ENCODE measurements at regions not wholly inside any gene's neighbourhood (a gene's known extent, or its start where the extent isn't known, plus 50 kb on each side); places are given as distances from the start of the nearest gene placed in this dataset.

GRCh38 chr11:15451713-15452112 lies 337.0 kb downstream of the INSC start:
- H3K4me3 ChIP-seq (ENCODE audit: low read length): no peak overlapping the region
- no peaks in the 10 kb centered on the region for H3K27me3 ChIP-seq (ENCODE audit: insufficient read depth, low read length, poor library complexity, severe bottlenecking)
- Mint-ChIP-seq H3K4me3 (no peak overlapping the region), H3K27ac (no peak overlapping the region), H3K36me3 (no peaks in the 10 kb centered on the region), H3K27me3 (no peaks in the 10 kb centered on the region), H3K9me3 (peaks cover 0 to 6% (median 3%) of the 10 kb centered on the region in 5 donors), H3K4me1 (no peaks in the 10 kb centered on the region)
- H3K4me1 ChIP-seq (ENCODE audit: insufficient read depth, low read length): no peaks in the 10 kb centered on the region
- CTCF ChIA-PET: no interaction called here
- DNase-seq: no peak
- H3K9me3 ChIP-seq (ENCODE audit: low read length): no peaks in the 10 kb centered on the region
- H3K36me3 ChIP-seq (ENCODE audit: insufficient read depth, low read length): no peaks in the 10 kb centered on the region
- no peak overlapping the region for H3K27ac ChIP-seq (ENCODE audit: low read depth, low read length)
- POLR2A ChIA-PET: no interaction called here

- CTCF ChIA-PET: no interaction called here
- H3K27me3 Mint-ChIP-seq: peaks cover 0 to 2% of the 10 kb centered on the region in 2 donors
Measured at GRCh38 chr11:15453211-15453765, 338.6 kb downstream of the INSC start.

GRCh38 chr11:15468466-15468865 lies 353.7 kb downstream of the INSC start:
- DNase-seq: no peak

More at GRCh38 chr11:15453211-15453765, 338.6 kb downstream of the INSC start:
- Mint-ChIP-seq H3K4me1 (no peaks in the 10 kb centered on the region), H3K4me3 (no peak overlapping the region), H3K36me3 (no peaks in the 10 kb centered on the region), H3K27ac (no peak overlapping the region), H3K9me3 (peaks cover 0 to 6% (median 3%) of the 10 kb centered on the region in 5 donors)
- H3K27me3 ChIP-seq (ENCODE audit: insufficient read depth, low read length, poor library complexity, severe bottlenecking): no peaks in the 10 kb centered on the region
- no peak overlapping the region for H3K27ac ChIP-seq (ENCODE audit: low read depth, low read length)
- H3K4me3 ChIP-seq (ENCODE audit: low read length): no peak overlapping the region
- POLR2A ChIA-PET: no interaction called here
- H3K9me3 ChIP-seq (ENCODE audit: low read length): no peaks in the 10 kb centered on the region
- no peaks in the 10 kb centered on the region for H3K36me3 ChIP-seq (ENCODE audit: insufficient read depth, low read length)
- no peak for DNase-seq
- H3K4me1 ChIP-seq (ENCODE audit: insufficient read depth, low read length): no peaks in the 10 kb centered on the region

GRCh38 chr11:15471048-15471894 lies 356.5 kb downstream of the INSC start:
- Histone ChIP-seq H3K9me3 (ENCODE audit: low read length) (no peaks in the 10 kb centered on the region), H3K27me3 (ENCODE audit: insufficient read depth, low read length, poor library complexity, severe bottlenecking) (no peaks in the 10 kb centered on the region), H3K4me3 (ENCODE audit: low read length) (no peak overlapping the region), H3K27ac (ENCODE audit: low read depth, low read length) (no peak overlapping the region), H3K4me1 (ENCODE audit: insufficient read depth, low read length) (no peaks in the 10 kb centered on the region), H3K36me3 (ENCODE audit: insufficient read depth, low read length) (no peaks in the 10 kb centered on the region)
- Mint-ChIP-seq H3K9me3 (peaks cover 0 to 13% (median 2%) of the 10 kb centered on the region in 5 donors), H3K27ac (no peak overlapping the region), H3K27me3 (no peaks in the 10 kb centered on the region), H3K4me3 (no peak overlapping the region), H3K36me3 (peaks cover 0 to 1% (median 0%) of the 10 kb centered on the region in 3 donors), H3K4me1 (no peaks in the 10 kb centered on the region)
- POLR2A ChIA-PET: no interaction called here
- no peak for DNase-seq
- CTCF ChIA-PET: no interaction called here

More at GRCh38 chr11:15468466-15468865, 353.7 kb downstream of the INSC start:
- no peaks in the 10 kb centered on the region for H3K4me1 ChIP-seq (ENCODE audit: insufficient read depth, low read length)
- H3K36me3 ChIP-seq (ENCODE audit: insufficient read depth, low read length): no peaks in the 10 kb centered on the region
- CTCF ChIA-PET: no interaction called here
- no peaks in the 10 kb centered on the region for H3K9me3 ChIP-seq (ENCODE audit: low read length)
- Mint-ChIP-seq H3K27me3 (peaks cover 0 to 4% of the 10 kb centered on the region in 2 donors), H3K4me3 (no peak overlapping the region), H3K4me1 (no peaks in the 10 kb centered on the region), H3K9me3 (peaks cover 0 to 13% (median 2%) of the 10 kb centered on the region in 5 donors), H3K36me3 (peaks cover 0 to 1% (median 0%) of the 10 kb centered on the region in 3 donors), H3K27ac (no peak overlapping the region)
- H3K4me3 ChIP-seq (ENCODE audit: low read length): no peak overlapping the region
- no peak overlapping the region for H3K27ac ChIP-seq (ENCODE audit: low read depth, low read length)
- POLR2A ChIA-PET: no interaction called here
- no peaks in the 10 kb centered on the region for H3K27me3 ChIP-seq (ENCODE audit: insufficient read depth, low read length, poor library complexity, severe bottlenecking)

- Histone ChIP-seq H3K4me1 (ENCODE audit: insufficient read depth, low read length) (no peaks in the 10 kb centered on the region), H3K4me3 (ENCODE audit: low read length) (no peak overlapping the region), H3K27ac (ENCODE audit: low read depth, low read length) (no peak overlapping the region), H3K9me3 (ENCODE audit: low read length) (no peaks in the 10 kb centered on the region), H3K27me3 (ENCODE audit: insufficient read depth, low read length, poor library complexity, severe bottlenecking) (no peaks in the 10 kb centered on the region), H3K36me3 (ENCODE audit: insufficient read depth, low read length) (no peaks in the 10 kb centered on the region)
- no peak overlapping the region for H3K4me3 Mint-ChIP-seq
- H3K27ac Mint-ChIP-seq: no peak overlapping the region
- peaks cover 0 to 1% (median 0%) of the 10 kb centered on the region in 3 donors for H3K36me3 Mint-ChIP-seq
- ChIA-PET CTCF (no interaction called here), POLR2A (no interaction called here)
- no peak for DNase-seq
- no peaks in the 10 kb centered on the region for H3K27me3 Mint-ChIP-seq
- H3K9me3 Mint-ChIP-seq: peaks cover 0 to 12% (median 2%) of the 10 kb centered on the region in 5 donors
- no peaks in the 10 kb centered on the region for H3K4me1 Mint-ChIP-seq
Measured at GRCh38 chr11:15471895-15472799, 357.4 kb downstream of the INSC start.

- POLR2A ChIA-PET: no interaction called here
- CTCF ChIA-PET: no interaction called here
Measured at GRCh38 chr11:15473954-15474837, 359.5 kb downstream of the INSC start.

GRCh38 chr11:15476371-15476917 lies 361.7 kb downstream of the INSC start:
- H3K27ac ChIP-seq (ENCODE audit: low read depth, low read length): no peak overlapping the region
- Mint-ChIP-seq H3K4me1 (no peaks in the 10 kb centered on the region), H3K27ac (no peak overlapping the region), H3K36me3 (no peaks in the 10 kb centered on the region), H3K4me3 (no peak overlapping the region), H3K27me3 (no peaks in the 10 kb centered on the region), H3K9me3 (peaks cover 0 to 6% (median 5%) of the 10 kb centered on the region in 5 donors)
- DNase-seq: no peak
- no peaks in the 10 kb centered on the region for H3K4me1 ChIP-seq (ENCODE audit: insufficient read depth, low read length)
- ChIA-PET POLR2A (no interaction called here), CTCF (no interaction called here)
- no peaks in the 10 kb centered on the region for H3K36me3 ChIP-seq (ENCODE audit: insufficient read depth, low read length)
- no peaks in the 10 kb centered on the region for H3K27me3 ChIP-seq (ENCODE audit: insufficient read depth, low read length, poor library complexity, severe bottlenecking)
- no peak overlapping the region for H3K4me3 ChIP-seq (ENCODE audit: low read length)
- no peaks in the 10 kb centered on the region for H3K9me3 ChIP-seq (ENCODE audit: low read length)

More at GRCh38 chr11:15473954-15474837, 359.5 kb downstream of the INSC start:
- H3K4me3 Mint-ChIP-seq: no peak overlapping the region
- no peaks in the 10 kb centered on the region for H3K4me1 Mint-ChIP-seq
- no peak for DNase-seq
- peaks cover 0 to 6% (median 3%) of the 10 kb centered on the region in 5 donors for H3K9me3 Mint-ChIP-seq
- no peaks in the 10 kb centered on the region for H3K27me3 ChIP-seq (ENCODE audit: insufficient read depth, low read length, poor library complexity, severe bottlenecking)
- H3K4me3 ChIP-seq (ENCODE audit: low read length): no peak overlapping the region
- no peak overlapping the region for H3K27ac Mint-ChIP-seq
- no peaks in the 10 kb centered on the region for H3K4me1 ChIP-seq (ENCODE audit: insufficient read depth, low read length)
- no peak overlapping the region for H3K27ac ChIP-seq (ENCODE audit: low read depth, low read length)
- no peaks in the 10 kb centered on the region for H3K27me3 Mint-ChIP-seq
- H3K9me3 ChIP-seq (ENCODE audit: low read length): no peaks in the 10 kb centered on the region
- H3K36me3 Mint-ChIP-seq: peaks cover 0 to 1% (median 0%) of the 10 kb centered on the region in 3 donors
- H3K36me3 ChIP-seq (ENCODE audit: insufficient read depth, low read length): no peaks in the 10 kb centered on the region

Data from CD8-positive, alpha-beta memory T cell (primary cell).